K562 (cell line): ENCODE measurements at regions not wholly inside any gene's neighbourhood (a gene's known extent, or its start where the extent isn't known, plus 50 kb on each side); places are given as distances from the start of the nearest gene placed in this dataset.

ENCODE experiments used
- ATAC-seq: fragments of 200-7000 bp; cut with Tn5 transposase; 3 replicates; pipeline ENCODE4 v1.9.1; 2020; ENCODE audit warnings: moderate library complexity
- BruUV-seq: library from RNA; stranded (reverse); fragments of 400-500 nt; replicated peaks from 2 replicates; lab custom pipeline; 2021; lab: Mats Ljungman, UMichigan
- CTCF ChIA-PET: fragments of 300-600 bp; formaldehyde crosslinking; extraction: SDS; loops from one replicate; lab custom pipeline; 2021; ENCODE audit warnings: low intra/inter-chr PET ratio; lab: Yijun Ruan, JAX
- POLR2A ChIA-PET: fragments of 300-600, 350-650 bp; sonication (Branson Sonifier 250); formaldehyde crosslinking; extraction: SDS; loops from one replicate; lab custom pipeline; 2021; ENCODE audit warnings: antibody characterized with exemption, inconsistent platforms; lab: Yijun Ruan, JAX
- DNase-seq, 4 experiments: peaks; one replicate each; pipeline versions ENCODE4 v3.0.0 to v3.0.0-alpha.2; 2011 to 2018; ENCODE audit warnings: low spot score in 3 of 4, mixed read lengths in 3 of 4; ENCODE audit errors: extremely low read depth in 1 of 4
- FAIRE-seq: peaks from 2 replicates; lab custom pipeline; 2011; peaks lifted over from hg19 to GRCh38; lab: Jason Lieb, UNC
- H2AFZ ChIP-seq: 2 replicates; pipeline ENCODE4 v1.6.0; 2011; ENCODE audit warnings: low read depth, low read length, control low read depth, inconsistent platforms
- H3K27ac ChIP-seq: fragments of 200-600 bp; 3 replicates; pipeline ENCODE4 v1.8.0; 2011; ENCODE audit warnings: low read depth, mild to moderate bottlenecking, control low read depth, inconsistent platforms, low read length, moderate library complexity, mixed read lengths; ENCODE audit errors: extremely low read depth
- H3K27me3 ChIP-seq, 2 experiments: fragments of 300-600 bp in 1 of 2; 2 replicates in 1 of 2; 3 replicates in 1 of 2; pipeline versions ENCODE4 v1.6.0 to v1.8.0; 2011; ENCODE audit warnings: inconsistent platforms in 2 of 2, low read length in 2 of 2, mild to moderate bottlenecking in 1 of 2, mixed read lengths in 1 of 2, moderate library complexity in 1 of 2; ENCODE audit not compliant: control insufficient read depth in 2 of 2, insufficient read depth in 2 of 2
- H3K36me3 ChIP-seq: fragments of 300-600 bp; 3 replicates; pipeline ENCODE4 v1.8.0; 2011; ENCODE audit warnings: mild to moderate bottlenecking, low read length, inconsistent platforms; ENCODE audit not compliant: control insufficient read depth, insufficient read depth
- H3K4me1 ChIP-seq, 2 experiments: fragments of 200-600 bp in 1 of 2; replicated peaks in 1 of 2; 2 replicates in 1 of 2; 3 replicates in 1 of 2; pipeline versions ENCODE4 v1.5.1 to v1.8.0; 2011; ENCODE audit warnings: inconsistent platforms in 2 of 2, low read length in 2 of 2, mild to moderate bottlenecking in 1 of 2, mixed read lengths in 1 of 2, moderate library complexity in 1 of 2; ENCODE audit not compliant: control insufficient read depth in 2 of 2, insufficient read depth in 2 of 2
- H3K4me2 ChIP-seq: 2 replicates; pipeline ENCODE4 v1.6.1; 2011; ENCODE audit warnings: low read length, control low read depth, inconsistent platforms, mixed read lengths; ENCODE audit not compliant: insufficient read depth
- H3K4me3 ChIP-seq: fragments of 200-600 bp; sonication (generic), shearing (Covaris generic); 2 replicates; pipeline ENCODE4 v1.5.1; 2016; ENCODE audit warnings: control low read depth, inconsistent platforms
- H3K79me2 ChIP-seq: fragments of 200-600 bp; 3 replicates; pipeline ENCODE4 v1.8.0; 2011; ENCODE audit warnings: low read length, inconsistent platforms; ENCODE audit not compliant: control insufficient read depth, insufficient read depth
- H3K9ac ChIP-seq, 2 experiments: 2 replicates each; pipeline versions ENCODE4 v1.6.0 to v1.6.1; 2011; ENCODE audit warnings: low read depth in 2 of 2, low read length in 2 of 2, control low read depth in 1 of 2, inconsistent platforms in 1 of 2, mild to moderate bottlenecking in 1 of 2, mixed read lengths in 1 of 2; ENCODE audit not compliant: insufficient read depth in 1 of 2
- H3K9me1 ChIP-seq: one replicate; pipeline ENCODE4 v1.6.0; 2011; ENCODE audit warnings: inconsistent platforms, mild to moderate bottlenecking, low read length, moderate library complexity; ENCODE audit not compliant: control insufficient read depth, insufficient read depth
- H3K9me3 ChIP-seq: replicated peaks from 2 replicates; pipeline ENCODE4 v1.5.1; 2011; ENCODE audit warnings: low read depth, low read length, inconsistent platforms; ENCODE audit not compliant: control insufficient read depth, insufficient read depth
- H4K20me1 ChIP-seq: replicated peaks from 2 replicates; pipeline ENCODE4 v1.6.1; 2011; ENCODE audit warnings: low read length, inconsistent platforms, mixed read lengths; ENCODE audit not compliant: control insufficient read depth, insufficient read depth
- ETS2 ChIP-seq: IDR thresholded peaks from 2 replicates; pipeline ENCODE4 v1.6.1; 2016; ENCODE audit warnings: borderline replicate concordance, missing genetic modification characterization, mild to moderate bottlenecking, moderate library complexity, missing compliant biosample characterization; ENCODE audit not compliant: poor library complexity, severe bottlenecking
- FOXJ2 ChIP-seq: fragments of 200-800 bp; sonication (Bioruptor generic); IDR thresholded peaks from 2 replicates; pipeline ENCODE4 v1.6.1; 2016; ENCODE audit warnings: missing genetic modification characterization, missing compliant biosample characterization
- NR1H2 ChIP-seq: sonication (generic); formaldehyde crosslinking; IDR thresholded peaks from 2 replicates; pipeline ENCODE4 v1.4.0; 2020; ENCODE audit warnings: mild to moderate bottlenecking, missing genetic modification reagents
- TCFL5 ChIP-seq: fragments of 250-450 bp; sonication (Bioruptor Pico); conservative IDR thresholded peaks from 2 replicates; pipeline ENCODE4 v1.6.1; 2021; ENCODE audit warnings: mild to moderate bottlenecking, moderate library complexity, matching md5 sums
- ZNF311 ChIP-seq: fragments of 250-450 bp; sonication (Bioruptor Pico); IDR thresholded peaks from 2 replicates; pipeline ENCODE4 v1.4.0; 2020; ENCODE audit warnings: mild to moderate bottlenecking, moderate library complexity
- WGBS: fragments of 100-300 bp; shearing (Covaris generic); methylation state at CpG from one replicate; pipeline ENCODE4 v1.1.6; 2016; ENCODE audit warnings: low coverage, mixed read lengths; ENCODE audit not compliant: insufficient coverage; ENCODE audit errors: missing lambda C conversion rate; 5-methylcytosine and 5-hydroxymethylcytosine counted together
- in situ Hi-C: fragments of 300-500 bp; cut with MboI; formaldehyde crosslinking; loops from 4 replicates; pipeline ENCODE4 v1.15.0; 2018; ENCODE audit warnings: inconsistent platforms, mixed read lengths
- intact Hi-C: fragments of 100-400 bp; cut with micrococcal nuclease; formaldehyde crosslinking; loops from 2 replicates; pipeline ENCODE4 v1.14.2; 2022
- TF ChIP-seq, protein P1 (sequence below): fragments of 450-650 bp; IDR thresholded peaks from 2 replicates; pipeline ENCODE4 v1.6.1; 2016; ENCODE audit warnings: missing biosample characterization, missing genetic modification characterization
- TF ChIP-seq, protein P2 (sequence below): IDR thresholded peaks from 2 replicates; pipeline ENCODE4 v1.6.1; 2014; ENCODE audit warnings: antibody characterized with exemption
- TF ChIP-seq, protein P3 (sequence below): IDR thresholded peaks from 3 replicates; pipeline ENCODE4 v1.6.1; 2011; ENCODE audit warnings: borderline replicate concordance, mild to moderate bottlenecking; ENCODE audit not compliant: insufficient read length, insufficient read depth
- TF ChIP-seq, protein P4 (sequence below): fragments of 200-800 bp; sonication (Bioruptor generic); IDR thresholded peaks from 2 replicates; pipeline ENCODE4 v1.6.1; 2016; ENCODE audit warnings: missing genetic modification characterization, missing compliant biosample characterization

DNA sequence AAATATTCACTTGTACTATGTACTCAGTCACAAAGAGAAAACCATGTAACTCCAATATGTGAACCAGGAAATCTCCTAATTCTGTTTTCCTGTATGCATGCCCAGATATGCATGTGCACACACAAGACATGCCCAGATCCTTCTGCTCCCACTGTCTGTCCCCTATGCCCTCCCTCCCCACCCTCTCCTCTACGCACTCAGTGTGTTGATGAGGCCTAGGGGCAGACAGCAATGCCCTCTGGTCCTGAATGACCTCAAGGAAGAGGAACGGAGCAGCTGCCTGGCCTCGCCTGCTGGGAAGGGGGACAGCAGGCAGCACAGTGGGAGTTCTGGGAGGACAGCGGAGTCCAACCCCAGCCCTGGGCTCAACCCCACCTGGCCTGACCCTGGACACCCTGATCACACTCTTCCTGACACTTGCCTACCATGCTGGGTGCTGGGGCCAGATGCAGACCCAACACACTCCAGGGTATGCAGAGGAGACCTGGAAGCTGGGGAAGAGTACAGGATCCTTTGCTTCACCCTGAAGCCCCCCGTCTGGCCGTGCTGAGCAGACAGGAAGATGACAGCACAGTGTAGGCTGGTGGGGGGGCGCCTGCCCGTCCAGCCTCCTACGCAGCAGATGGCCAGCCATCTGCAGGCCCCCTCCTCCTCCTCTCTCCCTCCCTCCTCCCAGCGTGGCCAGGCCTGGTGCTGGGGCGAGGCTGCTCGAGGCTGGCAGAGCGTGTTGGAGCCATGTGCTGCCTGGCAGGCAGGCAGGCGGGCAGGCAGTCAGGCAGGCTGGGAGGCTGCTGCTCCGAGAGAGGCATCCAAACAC lies 106.6 kb upstream of the NCOR2 start:
- H3K9me3 ChIP-seq: no peaks in the 10 kb centered on the region; the same call in 1 of the 2 replicates
- H3K4me2 ChIP-seq: no peak overlapping the region
- H3K4me1 ChIP-seq: peaks cover 0 to 34% of the 10 kb centered on the region in 2 experiments; a peak in 3 of 5 replicates
- WGBS: 3% methylated on average over 14 of the region's 15 CpGs
- in situ Hi-C loops: no loop called here
- CTCF ChIA-PET: no interaction called here
- no peaks in the 10 kb centered on the region for H3K79me2 ChIP-seq
- ATAC-seq (no peak), DNase-seq (no peak), FAIRE-seq (no peak)
- no peaks in the 10 kb centered on the region for H3K36me3 ChIP-seq
- POLR2A ChIA-PET: no interaction called here
- no peak for TF ChIP-seq ZNF311 (CRISPR knock-in tag)
- TF ChIP-seq, protein P1, sequence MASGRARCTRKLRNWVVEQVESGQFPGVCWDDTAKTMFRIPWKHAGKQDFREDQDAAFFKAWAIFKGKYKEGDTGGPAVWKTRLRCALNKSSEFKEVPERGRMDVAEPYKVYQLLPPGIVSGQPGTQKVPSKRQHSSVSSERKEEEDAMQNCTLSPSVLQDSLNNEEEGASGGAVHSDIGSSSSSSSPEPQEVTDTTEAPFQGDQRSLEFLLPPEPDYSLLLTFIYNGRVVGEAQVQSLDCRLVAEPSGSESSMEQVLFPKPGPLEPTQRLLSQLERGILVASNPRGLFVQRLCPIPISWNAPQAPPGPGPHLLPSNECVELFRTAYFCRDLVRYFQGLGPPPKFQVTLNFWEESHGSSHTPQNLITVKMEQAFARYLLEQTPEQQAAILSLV (tag): no peak
- no peak for TF ChIP-seq NR1H2
- TF ChIP-seq ETS2: no peak
- no peak for TF ChIP-seq FOXJ2
- TF ChIP-seq TCFL5: no peak
- TF ChIP-seq, protein P2, sequence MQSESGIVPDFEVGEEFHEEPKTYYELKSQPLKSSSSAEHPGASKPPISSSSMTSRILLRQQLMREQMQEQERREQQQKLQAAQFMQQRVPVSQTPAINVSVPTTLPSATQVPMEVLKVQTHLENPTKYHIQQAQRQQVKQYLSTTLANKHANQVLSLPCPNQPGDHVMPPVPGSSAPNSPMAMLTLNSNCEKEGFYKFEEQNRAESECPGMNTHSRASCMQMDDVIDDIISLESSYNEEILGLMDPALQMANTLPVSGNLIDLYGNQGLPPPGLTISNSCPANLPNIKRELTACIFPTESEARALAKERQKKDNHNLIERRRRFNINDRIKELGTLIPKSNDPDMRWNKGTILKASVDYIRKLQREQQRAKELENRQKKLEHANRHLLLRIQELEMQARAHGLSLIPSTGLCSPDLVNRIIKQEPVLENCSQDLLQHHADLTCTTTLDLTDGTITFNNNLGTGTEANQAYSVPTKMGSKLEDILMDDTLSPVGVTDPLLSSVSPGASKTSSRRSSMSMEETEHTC: no peak
- TF ChIP-seq, protein P3, sequence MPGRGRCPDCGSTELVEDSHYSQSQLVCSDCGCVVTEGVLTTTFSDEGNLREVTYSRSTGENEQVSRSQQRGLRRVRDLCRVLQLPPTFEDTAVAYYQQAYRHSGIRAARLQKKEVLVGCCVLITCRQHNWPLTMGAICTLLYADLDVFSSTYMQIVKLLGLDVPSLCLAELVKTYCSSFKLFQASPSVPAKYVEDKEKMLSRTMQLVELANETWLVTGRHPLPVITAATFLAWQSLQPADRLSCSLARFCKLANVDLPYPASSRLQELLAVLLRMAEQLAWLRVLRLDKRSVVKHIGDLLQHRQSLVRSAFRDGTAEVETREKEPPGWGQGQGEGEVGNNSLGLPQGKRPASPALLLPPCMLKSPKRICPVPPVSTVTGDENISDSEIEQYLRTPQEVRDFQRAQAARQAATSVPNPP: no peak
- TF ChIP-seq, protein P4, sequence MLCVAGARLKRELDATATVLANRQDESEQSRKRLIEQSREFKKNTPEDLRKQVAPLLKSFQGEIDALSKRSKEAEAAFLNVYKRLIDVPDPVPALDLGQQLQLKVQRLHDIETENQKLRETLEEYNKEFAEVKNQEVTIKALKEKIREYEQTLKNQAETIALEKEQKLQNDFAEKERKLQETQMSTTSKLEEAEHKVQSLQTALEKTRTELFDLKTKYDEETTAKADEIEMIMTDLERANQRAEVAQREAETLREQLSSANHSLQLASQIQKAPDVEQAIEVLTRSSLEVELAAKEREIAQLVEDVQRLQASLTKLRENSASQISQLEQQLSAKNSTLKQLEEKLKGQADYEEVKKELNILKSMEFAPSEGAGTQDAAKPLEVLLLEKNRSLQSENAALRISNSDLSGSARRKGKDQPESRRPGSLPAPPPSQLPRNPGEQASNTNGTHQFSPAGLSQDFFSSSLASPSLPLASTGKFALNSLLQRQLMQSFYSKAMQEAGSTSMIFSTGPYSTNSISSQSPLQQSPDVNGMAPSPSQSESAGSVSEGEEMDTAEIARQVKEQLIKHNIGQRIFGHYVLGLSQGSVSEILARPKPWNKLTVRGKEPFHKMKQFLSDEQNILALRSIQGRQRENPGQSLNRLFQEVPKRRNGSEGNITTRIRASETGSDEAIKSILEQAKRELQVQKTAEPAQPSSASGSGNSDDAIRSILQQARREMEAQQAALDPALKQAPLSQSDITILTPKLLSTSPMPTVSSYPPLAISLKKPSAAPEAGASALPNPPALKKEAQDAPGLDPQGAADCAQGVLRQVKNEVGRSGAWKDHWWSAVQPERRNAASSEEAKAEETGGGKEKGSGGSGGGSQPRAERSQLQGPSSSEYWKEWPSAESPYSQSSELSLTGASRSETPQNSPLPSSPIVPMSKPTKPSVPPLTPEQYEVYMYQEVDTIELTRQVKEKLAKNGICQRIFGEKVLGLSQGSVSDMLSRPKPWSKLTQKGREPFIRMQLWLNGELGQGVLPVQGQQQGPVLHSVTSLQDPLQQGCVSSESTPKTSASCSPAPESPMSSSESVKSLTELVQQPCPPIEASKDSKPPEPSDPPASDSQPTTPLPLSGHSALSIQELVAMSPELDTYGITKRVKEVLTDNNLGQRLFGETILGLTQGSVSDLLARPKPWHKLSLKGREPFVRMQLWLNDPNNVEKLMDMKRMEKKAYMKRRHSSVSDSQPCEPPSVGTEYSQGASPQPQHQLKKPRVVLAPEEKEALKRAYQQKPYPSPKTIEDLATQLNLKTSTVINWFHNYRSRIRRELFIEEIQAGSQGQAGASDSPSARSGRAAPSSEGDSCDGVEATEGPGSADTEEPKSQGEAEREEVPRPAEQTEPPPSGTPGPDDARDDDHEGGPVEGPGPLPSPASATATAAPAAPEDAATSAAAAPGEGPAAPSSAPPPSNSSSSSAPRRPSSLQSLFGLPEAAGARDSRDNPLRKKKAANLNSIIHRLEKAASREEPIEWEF (CRISPR knock-in tag): no peak
- TF ChIP-seq, all 486 proteins: peak for 0
- H4K20me1 ChIP-seq: no peaks in the 10 kb centered on the region
- H3K9me1 ChIP-seq: no peaks in the 10 kb centered on the region
- intact Hi-C loops: no loop called here
- H2AFZ ChIP-seq: no peak overlapping the region
- H3K9ac ChIP-seq: peak overlapping the region in 1 of 2 experiments; percentile 65; a peak in 2 of 4 replicates
- no peak overlapping the region for H3K27ac ChIP-seq
- peaks cover 0 to 20% of the 10 kb centered on the region in 2 experiments; a peak in 3 of 5 replicates for H3K27me3 ChIP-seq
- no peak overlapping the region for H3K4me3 ChIP-seq
- no TSS peak for BruUV-seq
